ES-I3 (cell line): ENCODE measurements at regions not wholly inside any gene's neighbourhood (a gene's known extent, or its start where the extent isn't known, plus 50 kb on each side); places are given as distances from the start of the nearest gene placed in this dataset.

Experiments
- H3K36me3 ChIP-seq: 2 replicates; pipeline ENCODE4 v1.6.1; 2013; ENCODE audit warnings: mild to moderate bottlenecking, low read length, control low read depth, moderate library complexity; ENCODE audit not compliant: insufficient read depth
- H3K4me1 ChIP-seq: 2 replicates; pipeline ENCODE4 v1.6.1; 2013; ENCODE audit warnings: mild to moderate bottlenecking, control low read depth, low read length; ENCODE audit not compliant: insufficient read depth
- H3K9ac ChIP-seq: 2 replicates; pipeline ENCODE4 v1.6.1; 2013; ENCODE audit warnings: low read depth, mild to moderate bottlenecking, low read length, moderate library complexity
- H3K9me3 ChIP-seq: 2 replicates; pipeline ENCODE4 v1.6.1; 2013; ENCODE audit warnings: mild to moderate bottlenecking, low read length, moderate library complexity; ENCODE audit not compliant: control insufficient read depth, insufficient read depth

DNA sequence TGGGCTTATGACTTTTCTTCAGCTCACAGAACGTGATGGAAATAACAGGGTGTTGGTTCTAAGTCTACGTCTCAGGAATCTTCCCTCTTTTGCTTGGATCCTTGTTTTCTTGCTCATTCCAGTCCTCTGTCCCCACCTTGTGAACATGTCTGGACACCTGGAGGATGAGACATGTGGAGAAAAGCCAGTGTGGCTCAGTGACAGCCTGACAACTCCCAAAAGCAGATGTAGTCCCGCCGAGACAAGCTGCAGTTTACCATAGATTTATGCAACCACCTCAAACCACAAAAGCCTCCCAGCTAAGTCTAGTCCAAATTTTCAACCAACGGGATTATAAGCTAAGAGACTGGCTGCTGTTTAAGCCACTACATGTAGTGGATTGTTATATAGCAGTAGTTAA, 476.1 kb downstream of the SH2D4B start:
- H3K36me3 ChIP-seq = no peaks in the 10 kb centered on the region
- no peak overlapping the region for H3K9ac ChIP-seq
- H3K4me1 ChIP-seq = no peaks in the 10 kb centered on the region
- H3K9me3 ChIP-seq = no peaks in the 10 kb centered on the region

DNA sequence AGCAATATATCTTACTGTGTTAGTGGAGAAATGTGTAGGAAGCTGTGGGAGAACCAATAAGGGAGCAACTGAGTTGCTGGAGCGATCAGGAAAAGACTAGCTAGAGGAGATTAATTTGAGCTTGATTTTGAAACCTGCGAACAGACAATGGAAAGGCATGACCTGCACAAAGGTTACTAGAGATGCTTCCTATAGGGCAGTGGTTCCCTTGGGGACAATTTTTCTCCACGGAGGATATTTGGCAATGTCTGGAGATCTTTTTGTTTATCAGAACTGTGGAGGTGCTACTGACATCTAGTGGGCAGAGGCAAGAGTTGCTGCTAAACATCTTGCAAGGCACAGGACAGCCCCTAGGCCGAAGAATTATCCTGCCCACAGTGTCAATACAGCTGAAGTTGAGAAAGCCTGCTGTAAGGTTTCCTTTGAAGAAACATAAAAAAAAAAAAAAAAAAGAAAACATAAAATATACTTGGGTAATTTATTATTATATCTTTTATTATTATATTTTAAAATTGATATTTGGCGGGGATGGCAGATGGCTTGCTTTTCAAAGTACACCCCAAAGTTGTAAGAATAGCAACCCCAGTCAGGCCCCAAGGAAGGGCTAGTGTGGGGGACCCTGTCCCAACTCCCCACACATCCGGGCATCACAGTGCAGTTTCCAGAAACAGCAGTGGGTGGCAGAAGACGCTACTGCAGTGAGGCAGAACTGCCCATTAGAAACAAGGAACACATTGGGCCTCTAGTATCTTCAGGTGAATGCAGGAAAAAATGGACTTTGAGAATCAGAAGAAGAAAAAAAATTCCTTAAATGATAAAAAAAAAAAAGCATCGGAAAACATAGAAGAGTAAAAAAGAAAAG, 481.6 kb downstream of the SH2D4B start:
- Histone ChIP-seq H3K36me3 (no peaks in the 10 kb centered on the region), H3K9ac (no peak overlapping the region), H3K4me1 (no peaks in the 10 kb centered on the region), H3K9me3 (no peaks in the 10 kb centered on the region)

DNA sequence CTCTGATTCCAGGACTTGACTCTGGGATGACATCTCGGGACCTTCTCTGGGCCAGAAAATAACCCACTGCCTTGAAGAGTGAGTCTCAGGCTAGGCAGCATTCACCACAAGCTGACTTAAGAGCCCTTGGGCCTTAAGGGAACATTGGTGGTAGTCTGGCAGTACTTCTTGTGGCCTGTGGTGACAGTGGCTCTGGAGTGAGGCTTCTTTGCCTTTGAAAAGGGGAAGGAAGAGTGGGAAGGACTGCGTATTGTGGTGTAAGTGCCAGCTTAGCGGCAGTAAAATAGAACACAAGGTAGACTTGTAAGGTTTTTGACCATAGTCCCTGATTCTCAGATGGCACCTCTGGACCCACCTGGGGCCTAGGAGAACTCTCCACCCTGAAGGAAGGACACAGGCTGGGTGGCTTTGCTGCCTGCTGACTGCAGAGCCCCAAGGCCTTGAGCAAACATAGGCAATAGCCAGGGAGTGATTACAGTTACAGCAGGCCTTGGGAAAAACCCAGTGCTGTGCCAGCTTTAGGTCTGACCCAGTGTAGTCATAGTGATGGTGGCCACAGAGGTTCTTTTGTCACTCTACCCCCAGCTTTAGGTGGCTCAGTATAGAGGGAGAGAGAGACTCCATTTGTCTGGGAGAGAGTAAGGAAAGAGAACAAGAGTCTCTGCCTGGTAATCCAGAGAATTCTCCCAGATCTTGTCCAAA, 483.9 kb downstream of the SH2D4B start:
- Histone ChIP-seq H3K36me3 (no peaks in the 10 kb centered on the region), H3K9me3 (no peaks in the 10 kb centered on the region), H3K4me1 (no peaks in the 10 kb centered on the region), H3K9ac (no peak overlapping the region)

DNA sequence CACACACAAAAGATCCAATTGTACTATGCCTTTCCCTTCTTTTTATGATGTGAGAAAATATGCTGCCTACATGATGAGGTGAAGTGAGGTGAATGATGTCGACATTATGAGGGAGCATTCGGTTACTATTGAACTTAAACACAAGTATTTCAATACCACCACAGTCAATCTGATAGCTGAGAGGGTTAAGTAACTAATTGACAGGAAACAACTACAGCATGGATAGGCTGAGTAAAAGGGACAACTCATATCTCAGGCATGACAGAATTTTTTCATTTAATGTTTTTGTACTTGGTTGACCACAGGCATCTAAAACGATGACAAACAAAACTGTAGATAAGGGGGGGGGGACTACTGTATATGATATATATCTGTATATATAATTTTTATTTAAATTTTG, 488.9 kb downstream of the SH2D4B start:
- Histone ChIP-seq H3K4me1 (no peaks in the 10 kb centered on the region), H3K36me3 (no peaks in the 10 kb centered on the region), H3K9me3 (peaks cover 6% of the 10 kb centered on the region; the same call in 1 of the 2 replicates), H3K9ac (no peak overlapping the region)

DNA sequence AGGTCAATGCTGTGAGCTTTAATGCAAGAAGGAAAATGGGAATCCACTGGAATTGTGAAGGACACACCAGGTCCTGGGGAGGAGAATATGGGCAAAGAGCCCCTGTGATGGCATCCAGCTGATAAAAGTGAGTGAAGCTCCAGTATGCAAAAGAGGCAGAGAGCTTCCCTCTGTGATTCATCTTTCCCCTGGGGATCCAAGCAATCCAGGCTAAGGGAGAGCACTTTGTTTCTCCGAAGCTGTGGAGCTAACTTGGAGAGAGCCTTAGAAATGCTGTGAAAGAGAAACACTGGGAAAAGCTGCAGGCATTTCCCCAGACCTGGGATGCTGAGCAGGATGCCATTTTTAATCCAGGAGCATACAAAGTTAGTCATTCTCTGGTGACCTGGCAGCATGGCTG, 489.5 kb downstream of the SH2D4B start:
- H3K36me3 ChIP-seq = no peaks in the 10 kb centered on the region
- H3K9me3 ChIP-seq = peaks cover 6% of the 10 kb centered on the region; the same call in 1 of the 2 replicates
- H3K9ac ChIP-seq = no peak overlapping the region
- no peaks in the 10 kb centered on the region for H3K4me1 ChIP-seq

DNA sequence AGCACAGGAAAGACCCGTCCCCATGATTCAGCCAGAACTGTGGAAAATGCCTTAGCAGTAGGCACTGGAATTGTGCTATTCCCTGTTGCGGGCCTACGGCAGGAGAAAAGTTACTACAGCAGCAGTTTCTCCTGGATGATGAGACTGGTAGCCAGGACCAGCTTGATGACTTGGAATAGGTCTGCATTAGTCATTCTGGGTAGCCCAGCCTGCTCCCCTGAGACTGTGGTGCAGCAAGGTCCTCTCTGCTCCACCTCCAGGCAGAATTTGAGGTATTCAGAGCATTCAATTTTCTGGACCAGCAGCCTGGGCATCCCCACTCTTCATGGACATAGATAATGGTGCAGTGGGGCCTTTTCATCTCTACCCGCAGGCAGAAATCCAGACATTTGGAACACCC, 490.0 kb downstream of the SH2D4B start:
- Histone ChIP-seq H3K9ac (no peak overlapping the region), H3K4me1 (no peaks in the 10 kb centered on the region)

DNA sequence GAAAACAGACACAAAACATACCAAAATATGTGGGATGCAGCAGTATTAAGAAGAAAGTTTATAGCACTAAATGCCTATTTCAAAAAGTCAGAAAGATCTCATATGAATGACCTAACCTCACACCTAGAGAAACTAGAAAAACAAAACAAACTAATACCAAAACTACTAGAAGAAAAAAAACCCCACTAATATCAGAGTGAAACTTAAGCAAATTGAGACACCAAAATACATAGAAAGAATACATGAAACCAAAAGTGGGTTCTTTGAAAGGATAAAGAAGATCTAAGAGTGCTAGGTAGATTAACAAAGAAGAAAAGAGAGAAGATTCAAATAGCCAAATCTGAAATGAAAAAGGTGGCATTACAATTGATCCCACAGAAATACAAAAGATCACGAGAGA, 494.1 kb downstream of the SH2D4B start:
- no peak overlapping the region for H3K9ac ChIP-seq
- no peaks in the 10 kb centered on the region for H3K4me1 ChIP-seq
- no peaks in the 10 kb centered on the region for H3K36me3 ChIP-seq
- peaks cover 6% of the 10 kb centered on the region; the same call in 1 of the 2 replicates for H3K9me3 ChIP-seq

More for the DNA sequence above, 490.0 kb downstream of the SH2D4B start:
- peaks cover 6% of the 10 kb centered on the region; the same call in 1 of the 2 replicates for H3K9me3 ChIP-seq
- no peaks in the 10 kb centered on the region for H3K36me3 ChIP-seq

DNA sequence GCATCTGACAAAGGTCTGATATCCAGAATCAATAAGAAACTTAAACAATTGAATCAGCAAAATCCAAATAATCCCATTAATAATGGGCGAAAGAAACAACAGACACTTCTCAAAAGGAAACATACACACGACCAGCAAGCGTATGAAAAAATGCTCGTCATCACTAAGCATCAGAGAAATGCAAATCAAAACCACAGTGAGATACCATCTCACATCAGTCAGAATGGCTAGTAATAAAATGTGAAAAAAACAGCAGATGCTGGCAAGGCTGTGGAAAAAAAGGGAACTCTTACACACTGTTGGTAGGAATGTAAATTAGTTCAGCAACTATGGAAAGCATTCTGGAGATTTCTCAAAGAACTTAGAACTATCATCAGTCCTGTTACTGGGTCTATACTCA, 496.7 kb downstream of the SH2D4B start:
- Histone ChIP-seq H3K9ac (no peak overlapping the region), H3K9me3 (peaks cover 6% of the 10 kb centered on the region; the same call in 1 of the 2 replicates), H3K36me3 (no peaks in the 10 kb centered on the region), H3K4me1 (no peaks in the 10 kb centered on the region)

DNA sequence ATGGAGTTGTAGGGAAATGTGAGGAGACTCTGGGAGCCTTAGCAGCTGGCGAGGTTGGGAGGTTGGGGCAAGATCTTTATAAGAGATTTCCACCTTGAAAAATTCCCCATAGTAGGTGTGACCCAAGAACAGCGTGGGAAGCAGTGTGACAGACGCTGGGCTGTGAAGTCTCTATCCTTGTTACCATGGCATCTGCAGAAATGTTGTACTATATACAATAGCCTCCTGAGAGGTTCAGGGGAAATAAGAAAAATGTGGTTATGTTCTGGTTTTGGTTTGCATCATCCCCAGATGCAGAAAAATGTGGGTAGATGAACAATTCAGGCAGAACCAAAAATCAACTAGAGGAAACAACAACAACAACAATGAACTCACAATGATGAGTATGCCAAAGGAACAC, 498.6 kb downstream of the SH2D4B start:
- H3K4me1 ChIP-seq = no peaks in the 10 kb centered on the region
- H3K9me3 ChIP-seq = no peaks in the 10 kb centered on the region; the same call in 1 of the 2 replicates
- H3K36me3 ChIP-seq = no peaks in the 10 kb centered on the region
- no peak overlapping the region for H3K9ac ChIP-seq

DNA sequence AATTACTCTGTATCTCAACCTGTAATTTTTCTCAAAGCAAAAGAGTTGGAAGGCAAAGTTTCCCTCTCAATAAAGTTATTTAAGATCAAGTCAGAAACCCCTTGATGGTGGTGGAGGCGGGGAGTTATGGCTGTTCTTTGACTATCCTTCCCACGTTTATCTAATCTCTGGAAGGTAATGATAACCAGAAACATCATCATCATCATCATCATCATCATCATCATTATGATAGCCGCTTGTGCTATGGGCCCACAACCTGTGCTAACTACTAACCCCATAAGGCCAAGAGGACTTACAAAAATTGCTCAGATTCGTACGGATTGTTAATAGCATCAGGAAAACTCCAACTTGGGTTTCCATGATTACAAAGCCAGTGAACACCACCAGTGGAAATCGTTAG, 502.3 kb downstream of the SH2D4B start:
- Histone ChIP-seq H3K9ac (no peak overlapping the region), H3K4me1 (no peaks in the 10 kb centered on the region), H3K36me3 (no peaks in the 10 kb centered on the region), H3K9me3 (no peaks in the 10 kb centered on the region; the same call in 1 of the 2 replicates)

DNA sequence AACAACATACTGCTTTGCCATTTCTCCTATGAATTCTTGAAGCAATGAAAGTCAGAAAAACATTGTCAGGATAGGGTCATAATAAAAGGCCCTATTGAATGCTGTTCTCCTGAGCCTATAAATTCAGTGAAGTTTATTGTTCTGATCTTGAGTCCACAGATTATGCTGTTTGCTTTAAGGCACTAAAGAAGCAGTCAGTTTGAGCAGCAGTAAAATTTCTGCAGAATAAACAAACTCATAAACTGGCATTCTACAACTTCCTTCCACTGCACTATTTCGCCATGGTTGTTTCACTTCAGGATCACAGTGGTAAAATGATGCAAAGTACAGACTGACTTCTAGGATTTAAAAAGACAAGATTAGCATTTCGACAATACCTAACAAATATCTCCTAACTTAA, 503.2 kb downstream of the SH2D4B start:
- Histone ChIP-seq H3K9ac (no peak overlapping the region), H3K36me3 (no peaks in the 10 kb centered on the region), H3K4me1 (no peaks in the 10 kb centered on the region), H3K9me3 (no peaks in the 10 kb centered on the region; the same call in 1 of the 2 replicates)

DNA sequence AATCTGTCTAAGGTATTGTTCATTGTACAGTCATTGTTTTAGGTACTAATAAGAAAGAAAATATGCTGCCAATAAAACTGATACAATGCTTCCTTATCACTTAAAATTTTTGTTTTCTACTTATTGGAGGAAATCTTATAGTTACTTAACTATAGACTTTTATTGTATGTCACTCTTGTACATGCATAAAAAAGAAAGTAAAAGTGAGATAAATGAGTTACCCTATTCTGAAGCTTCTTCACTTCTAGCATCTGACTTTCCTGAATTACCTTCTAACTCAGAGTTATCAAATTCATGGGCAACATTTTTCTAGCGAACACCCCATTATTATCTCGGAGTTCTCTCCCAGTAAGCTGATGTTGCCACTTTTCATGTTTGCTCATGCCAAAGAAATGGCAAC, 504.9 kb downstream of the SH2D4B start:
- no peak overlapping the region for H3K9ac ChIP-seq
- no peaks in the 10 kb centered on the region for H3K36me3 ChIP-seq
- H3K9me3 ChIP-seq = no peaks in the 10 kb centered on the region
- H3K4me1 ChIP-seq = no peaks in the 10 kb centered on the region

DNA sequence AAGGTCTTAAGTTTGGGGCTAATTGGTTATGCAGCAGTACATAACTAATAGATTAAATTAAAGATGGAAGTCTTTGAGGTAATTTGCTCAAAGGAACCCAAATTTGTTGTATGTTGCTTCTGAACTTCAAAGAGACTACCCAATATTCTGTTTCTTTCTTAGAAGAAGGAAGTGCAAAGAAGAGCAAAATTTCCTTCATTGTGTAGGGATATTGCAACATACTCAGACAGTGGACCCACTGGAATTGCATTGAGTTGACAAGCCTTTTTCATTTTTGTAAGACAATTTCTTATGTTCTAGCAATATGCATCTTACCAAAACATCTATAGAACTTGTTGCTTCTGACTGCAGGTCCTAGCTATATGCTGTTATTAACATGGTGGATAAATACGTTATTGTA, 527.8 kb downstream of the SH2D4B start:
- H3K9me3 ChIP-seq = no peaks in the 10 kb centered on the region
- no peaks in the 10 kb centered on the region for H3K36me3 ChIP-seq
- H3K9ac ChIP-seq = no peak overlapping the region
- no peaks in the 10 kb centered on the region for H3K4me1 ChIP-seq

DNA sequence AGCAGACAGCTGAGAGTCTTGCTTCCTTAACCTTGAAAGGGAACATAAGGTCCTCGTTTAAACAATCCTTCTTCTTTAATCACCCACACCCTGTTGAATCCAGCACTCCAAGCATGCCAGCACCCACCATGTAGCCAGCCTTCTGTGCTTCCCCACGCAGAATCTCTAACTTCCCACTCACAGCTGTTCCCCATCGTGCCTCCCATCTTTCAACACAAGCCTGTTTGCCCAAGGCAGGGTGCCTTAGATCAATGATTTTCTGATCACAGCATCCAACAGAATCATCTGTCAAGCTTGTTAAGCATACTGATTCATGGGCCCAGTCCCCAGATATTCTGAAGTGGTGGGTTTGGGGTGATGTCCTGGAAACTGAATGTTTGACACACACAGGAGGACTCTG, 530.8 kb downstream of the SH2D4B start:
- Histone ChIP-seq H3K36me3 (no peaks in the 10 kb centered on the region), H3K4me1 (no peaks in the 10 kb centered on the region), H3K9me3 (no peaks in the 10 kb centered on the region), H3K9ac (no peak overlapping the region)
